H9 (cell line): ENCODE measurements at regions not wholly inside any gene's neighbourhood (a gene's known extent, or its start where the extent isn't known, plus 50 kb on each side); places are given as distances from the start of the nearest gene placed in this dataset.

Experiments
- DNase-seq: peaks from one replicate; pipeline ENCODE4 v3.0.0-alpha.2; 2017
- H2AFZ ChIP-seq: one replicate; pipeline ENCODE4 v1.6.1; 2013; ENCODE audit warnings: mild to moderate bottlenecking, low read length, control low read depth, moderate library complexity
- H2AK5ac ChIP-seq: 2 replicates; pipeline ENCODE4 v1.6.1; 2013; ENCODE audit warnings: low read length, control low read depth, mixed read lengths; ENCODE audit not compliant: insufficient read length
- H2BK120ac ChIP-seq: one replicate; pipeline ENCODE4 v1.6.1; 2013; ENCODE audit warnings: low read depth, mild to moderate bottlenecking, low read length, control low read depth, inconsistent platforms; ENCODE audit not compliant: poor library complexity, severe bottlenecking
- H2BK12ac ChIP-seq: 2 replicates; pipeline ENCODE4 v1.6.1; 2013; ENCODE audit warnings: low read length, control low read depth, mixed read lengths, low read depth; ENCODE audit not compliant: insufficient read length
- H2BK15ac ChIP-seq: 2 replicates; pipeline ENCODE4 v1.6.1; 2013; ENCODE audit warnings: low read depth, low read length, control low read depth
- H2BK20ac ChIP-seq: one replicate; pipeline ENCODE4 v1.6.1; 2013; ENCODE audit warnings: low read depth, mild to moderate bottlenecking, low read length, control low read depth, inconsistent platforms; ENCODE audit not compliant: poor library complexity, severe bottlenecking
- H2BK5ac ChIP-seq: 2 replicates; pipeline ENCODE4 v1.6.1; 2013; ENCODE audit warnings: low read length, control low read depth, mixed read lengths; ENCODE audit not compliant: insufficient read length
- H3K14ac ChIP-seq: 2 replicates; pipeline ENCODE4 v1.6.1; 2013; ENCODE audit warnings: low read length, control low read depth; ENCODE audit not compliant: insufficient read depth
- H3K18ac ChIP-seq: 2 replicates; pipeline ENCODE4 v1.6.1; 2013; ENCODE audit warnings: low read depth, mild to moderate bottlenecking, mixed read lengths, low read length, control low read depth; ENCODE audit not compliant: insufficient read length
- H3K23ac ChIP-seq: 2 replicates; pipeline ENCODE4 v1.6.1; 2013; ENCODE audit warnings: low read length, control low read depth, mixed read lengths, low read depth; ENCODE audit not compliant: insufficient read length
- H3K23me2 ChIP-seq: 2 replicates; pipeline ENCODE4 v1.6.1; 2013; ENCODE audit warnings: low read depth, mild to moderate bottlenecking, mixed read lengths, low read length, control low read depth; ENCODE audit not compliant: insufficient read length, poor library complexity, severe bottlenecking
- H3K27ac ChIP-seq: 2 replicates; pipeline ENCODE4 v1.5.1; 2013; ENCODE audit warnings: low read length, control low read depth, mixed read lengths, low read depth; ENCODE audit not compliant: insufficient read length
- H3K27me3 ChIP-seq: 2 replicates; pipeline ENCODE4 v1.6.1; 2013; ENCODE audit warnings: low read length, control low read depth, inconsistent platforms; ENCODE audit not compliant: insufficient read depth
- H3K4ac ChIP-seq: 2 replicates; pipeline ENCODE4 v1.6.1; 2013; ENCODE audit warnings: low read depth, mild to moderate bottlenecking, control low read depth, inconsistent platforms, low read length, moderate library complexity
- H3K4me1 ChIP-seq: 2 replicates; pipeline ENCODE4 v1.6.1; 2013; ENCODE audit warnings: low read length, control low read depth, inconsistent platforms; ENCODE audit not compliant: insufficient read depth
- H3K4me2 ChIP-seq: 2 replicates; pipeline ENCODE4 v1.6.1; 2013; ENCODE audit warnings: low read length, control low read depth, mixed read lengths; ENCODE audit not compliant: insufficient read length, insufficient read depth
- H3K56ac ChIP-seq: 2 replicates; pipeline ENCODE4 v1.6.1; 2013; ENCODE audit warnings: low read depth, mild to moderate bottlenecking, mixed read lengths, low read length, control low read depth; ENCODE audit not compliant: insufficient read length
- H3K79me1 ChIP-seq: 2 replicates; pipeline ENCODE4 v1.6.1; 2013; ENCODE audit warnings: low read depth, mild to moderate bottlenecking, moderate library complexity, low read length, control low read depth, inconsistent platforms; ENCODE audit not compliant: insufficient read depth, poor library complexity, severe bottlenecking
- H3K79me2 ChIP-seq: 2 replicates; pipeline ENCODE4 v1.6.1; 2013; ENCODE audit warnings: low read length, control low read depth, inconsistent platforms; ENCODE audit not compliant: insufficient read depth
- H3K9ac ChIP-seq: 2 replicates; pipeline ENCODE4 v1.6.1; 2013; ENCODE audit warnings: low read length, control low read depth, mixed read lengths; ENCODE audit not compliant: insufficient read length; ENCODE audit errors: extremely low read depth
- H3K9me3 ChIP-seq: one replicate; pipeline ENCODE4 v1.6.1; 2013; ENCODE audit warnings: low read depth, low read length, inconsistent platforms; ENCODE audit not compliant: control insufficient read depth
- H3T11ph ChIP-seq: one replicate; pipeline ENCODE4 v1.6.1; 2013; ENCODE audit warnings: mild to moderate bottlenecking, low read length, control low read depth, inconsistent platforms
- H4K20me1 ChIP-seq: one replicate; pipeline ENCODE4 v1.6.1; 2013; ENCODE audit not compliant: control insufficient read depth, insufficient read length, insufficient read depth
- H4K5ac ChIP-seq: 2 replicates; pipeline ENCODE4 v1.6.1; 2013; ENCODE audit warnings: low read depth, mild to moderate bottlenecking, mixed read lengths, low read length, control low read depth; ENCODE audit not compliant: insufficient read length
- H4K8ac ChIP-seq: replicated peaks from 2 replicates; pipeline ENCODE4 v1.6.1; 2013; ENCODE audit warnings: low read length, control low read depth, mixed read lengths, low read depth; ENCODE audit not compliant: insufficient read length
- H4K91ac ChIP-seq: 2 replicates; pipeline ENCODE4 v1.6.1; 2013; ENCODE audit warnings: low read depth, mild to moderate bottlenecking, moderate library complexity, mixed read lengths, low read length, control low read depth; ENCODE audit not compliant: insufficient read length
- H3K27ac Mint-ChIP-seq, 3 experiments: 2 replicates in 2 of 3; 3 replicates in 1 of 3; pipeline ENCODE4 v1.8.0; 2020 to 2021; ENCODE audit warnings: mixed read lengths in 3 of 3, mild to moderate bottlenecking in 1 of 3, moderate library complexity in 1 of 3
- H3K27me3 Mint-ChIP-seq: 2 replicates; pipeline ENCODE4 v1.8.0; 2021; ENCODE audit warnings: low read depth, mild to moderate bottlenecking, moderate library complexity, mixed read lengths
- H3K36me3 Mint-ChIP-seq, 3 experiments: 2 replicates in 2 of 3; 3 replicates in 1 of 3; pipeline ENCODE4 v1.8.0; 2020 to 2021; ENCODE audit warnings: low read depth in 3 of 3, mixed read lengths in 3 of 3; ENCODE audit not compliant: insufficient read depth in 1 of 3
- H3K4me1 Mint-ChIP-seq, 2 experiments: 2 replicates each; pipeline ENCODE4 v1.8.0; 2020; ENCODE audit warnings: mixed read lengths in 2 of 2
- H3K4me3 Mint-ChIP-seq, 2 experiments: 2 replicates in 1 of 2; 3 replicates in 1 of 2; pipeline ENCODE4 v1.8.0; 2020 to 2021; ENCODE audit warnings: mild to moderate bottlenecking in 2 of 2, mixed read lengths in 2 of 2, moderate library complexity in 1 of 2
- H3K9me3 Mint-ChIP-seq, 2 experiments: 2 replicates in 1 of 2; 3 replicates in 1 of 2; pipeline ENCODE4 v1.8.0; 2020; ENCODE audit warnings: mild to moderate bottlenecking in 2 of 2, mixed read lengths in 2 of 2, moderate library complexity in 1 of 2
- CTCF ChIP-seq: fragments of 200-600 bp; sonication (generic); conservative IDR thresholded peaks from 3 replicates; pipeline ENCODE4 v1.8.0; 2021; ENCODE audit warnings: antibody characterized with exemption, mild to moderate bottlenecking
- WGBS: extraction: QIAGEN DNeasy Blood & Tissue Kit; methylation state at CpG from one replicate; pipeline ENCODE4 v1.1.7; 2013; ENCODE audit warnings: missing lambda C conversion rate, low lambda C conversion rate, mixed read lengths; ENCODE audit not compliant: insufficient read length; ENCODE audit errors: extremely low coverage; 5-methylcytosine and 5-hydroxymethylcytosine counted together

GRCh38 chr2:12070581-12070980, 324.1 kb downstream of the LPIN1 start:
- Histone ChIP-seq H3K27me3 (no peaks in the 10 kb centered on the region), H3K79me1 (no peaks in the 10 kb centered on the region), H3K23ac (no peak overlapping the region), H3K56ac (no peak overlapping the region), H2AK5ac (no peak overlapping the region), H3K9ac (no peak overlapping the region), H3K4me2 (no peak overlapping the region), H2BK12ac (no peak overlapping the region), H3K14ac (no peak overlapping the region), H3K4me1 (no peaks in the 10 kb centered on the region), H3K4ac (no peak overlapping the region), H3K79me2 (no peaks in the 10 kb centered on the region), H3K9me3 (no peaks in the 10 kb centered on the region), H4K5ac (no peak overlapping the region), H3K27ac (no peak overlapping the region), H4K91ac (no peak overlapping the region), H2AFZ (no peak overlapping the region), H2BK120ac (no peak overlapping the region), H3T11ph (no peak overlapping the region), H3K23me2 (no peaks in the 10 kb centered on the region), H2BK5ac (no peak overlapping the region), H2BK15ac (no peak overlapping the region), H4K8ac (no peak overlapping the region), H2BK20ac (no peak overlapping the region), H3K18ac (no peak overlapping the region), H4K20me1 (no peaks in the 10 kb centered on the region)
- Mint-ChIP-seq H3K4me1 (peaks cover 12 to 14% of the 10 kb centered on the region in 2 experiments), H3K27ac (no peak overlapping the region), H3K9me3 (no peaks in the 10 kb centered on the region; a peak in 1 of 5 replicates), H3K4me3 (no peak overlapping the region), H3K27me3 (no peaks in the 10 kb centered on the region), H3K36me3 (no peaks in the 10 kb centered on the region)
- no peak for DNase-seq
- TF ChIP-seq CTCF = no peak
- WGBS = no CpG with 5 or more reads among the region's 4 CpGs
